ENCODE measurements at regions not wholly inside any gene's neighbourhood (a gene's known extent, or its start where the extent isn't known, plus 50 kb on each side); places are given as distances from the start of the nearest gene placed in this dataset.

- TF ChIP-seq CTCF (conservative IDR thresholded peaks at IDR 0.05; ENCODE audit: low read depth, low read length): no peak
- TF ChIP-seq EZH2 (IDR thresholded peaks at IDR 0.05; ENCODE audit: borderline replicate concordance, low read depth, low read length, poor library complexity, severe bottlenecking): no peak
These were observed 114.3 kb upstream of the GGTLC1 start for GRCh38 chr20:24102749-24103333.

All from A673 (cell line).